Keratinocyte (primary cell): ENCODE measurements at regions not wholly inside any gene's neighbourhood (a gene's known extent, or its start where the extent isn't known, plus 50 kb on each side); places are given as distances from the start of the nearest gene placed in this dataset.

ENCODE experiments used
- EZH2 ChIP-seq: IDR thresholded peaks from one replicate; pipeline ENCODE4 v1.6.1; 2012; ENCODE audit warnings: inconsistent platforms, mild to moderate bottlenecking, low read length, moderate library complexity
- TF ChIP-seq, protein P1 (sequence below), 3 experiments: IDR thresholded peaks in 1 of 3; conservative IDR thresholded peaks in 1 of 3; optimal IDR thresholded peaks in 1 of 3; 2 replicates in 2 of 3; 3 replicates in 1 of 3; pipeline versions ENCODE3 to v1.5.1; 2011; ENCODE audit warnings: low read length in 3 of 3, mild to moderate bottlenecking in 3 of 3, moderate library complexity in 2 of 3, control low read depth in 1 of 3, inconsistent platforms in 1 of 3; ENCODE audit not compliant: insufficient read depth in 2 of 3; ENCODE audit errors: extremely low read depth in 1 of 3

DNA sequence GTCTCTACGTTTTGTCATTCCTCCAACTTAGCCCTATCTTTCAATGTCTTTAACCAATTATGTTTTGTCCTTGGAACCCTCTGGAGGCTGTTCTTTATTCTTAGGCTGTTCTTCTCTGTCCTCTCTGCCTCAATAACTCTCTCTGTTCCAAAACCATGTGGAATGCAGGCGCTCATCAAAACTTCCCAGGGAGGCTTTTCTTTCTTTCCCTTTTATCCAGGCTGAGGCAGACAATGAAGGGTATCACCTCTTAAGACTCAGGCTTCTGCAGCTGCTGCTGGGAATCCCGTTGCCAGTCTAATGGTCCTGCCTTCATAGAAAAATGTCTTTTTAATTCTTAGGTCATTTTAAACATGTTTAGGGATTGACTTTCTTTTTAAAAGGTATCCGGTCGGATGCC lies 544.7 kb downstream of the CDH26 start:
- TF ChIP-seq, protein P1, sequence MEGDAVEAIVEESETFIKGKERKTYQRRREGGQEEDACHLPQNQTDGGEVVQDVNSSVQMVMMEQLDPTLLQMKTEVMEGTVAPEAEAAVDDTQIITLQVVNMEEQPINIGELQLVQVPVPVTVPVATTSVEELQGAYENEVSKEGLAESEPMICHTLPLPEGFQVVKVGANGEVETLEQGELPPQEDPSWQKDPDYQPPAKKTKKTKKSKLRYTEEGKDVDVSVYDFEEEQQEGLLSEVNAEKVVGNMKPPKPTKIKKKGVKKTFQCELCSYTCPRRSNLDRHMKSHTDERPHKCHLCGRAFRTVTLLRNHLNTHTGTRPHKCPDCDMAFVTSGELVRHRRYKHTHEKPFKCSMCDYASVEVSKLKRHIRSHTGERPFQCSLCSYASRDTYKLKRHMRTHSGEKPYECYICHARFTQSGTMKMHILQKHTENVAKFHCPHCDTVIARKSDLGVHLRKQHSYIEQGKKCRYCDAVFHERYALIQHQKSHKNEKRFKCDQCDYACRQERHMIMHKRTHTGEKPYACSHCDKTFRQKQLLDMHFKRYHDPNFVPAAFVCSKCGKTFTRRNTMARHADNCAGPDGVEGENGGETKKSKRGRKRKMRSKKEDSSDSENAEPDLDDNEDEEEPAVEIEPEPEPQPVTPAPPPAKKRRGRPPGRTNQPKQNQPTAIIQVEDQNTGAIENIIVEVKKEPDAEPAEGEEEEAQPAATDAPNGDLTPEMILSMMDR (optimal IDR thresholded peaks at IDR 0.05 in 1 of 3, IDR thresholded peaks at IDR 0.05 in 1 of 3, conservative IDR thresholded peaks at IDR 0.05 in 1 of 3; ENCODE audit: extremely low read depth in 1 of 3, insufficient read depth in 2 of 3, low read length in 3 of 3) = no peak
- no peak for TF ChIP-seq EZH2
